GM12892 (cell line): ENCODE measurements at regions not wholly inside any gene's neighbourhood (a gene's known extent, or its start where the extent isn't known, plus 50 kb on each side); places are given as distances from the start of the nearest gene placed in this dataset.

Source experiments
- POLR2A ChIP-seq: IDR thresholded peaks from 2 replicates; pipeline ENCODE4 v1.6.1; 2011; ENCODE audit warnings: low read depth, low read length, control low read depth
- POLR2AphosphoS5 ChIP-seq: IDR thresholded peaks from 2 replicates; pipeline ENCODE4 v1.6.1; 2011; ENCODE audit warnings: low read depth, low read length, control low read depth
- TAF1 ChIP-seq: IDR thresholded peaks from 2 replicates; pipeline ENCODE4 v1.6.1; 2011; ENCODE audit warnings: low read depth, mild to moderate bottlenecking, control low read depth, low read length, borderline replicate concordance

DNA sequence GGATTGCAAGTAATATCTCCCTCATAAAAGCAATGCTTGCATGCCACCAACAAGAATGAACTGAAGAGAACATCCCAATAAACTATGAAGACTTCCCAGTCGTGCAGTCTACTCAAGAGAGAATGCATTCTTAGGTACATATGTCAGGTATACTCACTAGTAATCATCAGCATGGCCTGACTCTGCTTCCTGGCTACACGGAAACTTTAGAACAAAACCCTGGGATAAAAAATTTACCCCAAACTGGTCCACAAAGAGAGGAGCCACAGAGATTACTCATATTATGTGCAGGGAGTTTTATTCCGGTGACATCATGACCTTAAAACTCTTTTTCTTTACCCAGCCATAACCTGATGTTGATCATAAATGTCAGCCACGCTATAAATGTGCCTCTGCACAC, 57.5 kb upstream of the PAPPA start:
- TF ChIP-seq TAF1 (no peak), POLR2A (no peak), POLR2AphosphoS5 (no peak)
